ENCODE measurements at regions not wholly inside any gene's neighbourhood (a gene's known extent, or its start where the extent isn't known, plus 50 kb on each side); places are given as distances from the start of the nearest gene placed in this dataset.
A peak's percentile ranks its signal among the peaks of the same experiment; 100 is the strongest.

- no peak for DNase-seq
- no peak overlapping the region for H3K27ac ChIP-seq
- no peaks in the 10 kb centered on the region for H3K36me3 ChIP-seq
- no peaks in the 10 kb centered on the region for H3K27me3 ChIP-seq
- H3K9me3 ChIP-seq, result no peaks in the 10 kb centered on the region
- no peaks in the 10 kb centered on the region for H3K4me1 ChIP-seq
- TF ChIP-seq CTCF (IDR thresholded peaks at IDR 0.05), result no peak
- TF ChIP-seq POLR2A (IDR thresholded peaks at IDR 0.05), result no peak
- ATAC-seq, result no peak
- WGBS (ENCODE audit: insufficient coverage, low coverage, low lambda C conversion rate, missing lambda C conversion rate), result 100% methylated on average over 1 of the region's 1 CpG
- intact Hi-C loops (cut with DNase I), result no loop called here
- H3K4me3 ChIP-seq, result no peak overlapping the region
These were observed 699.5 kb downstream of the CETN3 start for GRCh38 chr5:89710006-89710405.

GRCh38 chr5:89707891-89708290 lies 701.7 kb downstream of the CETN3 start:
- no peaks in the 10 kb centered on the region for H3K36me3 ChIP-seq
- peak in 1 of 4 donors; percentile 36 for ATAC-seq
- intact Hi-C loops (cut with DNase I), result no loop called here
- no peak overlapping the region for H3K27ac ChIP-seq
- TF ChIP-seq POLR2A (IDR thresholded peaks at IDR 0.05) (no peak), CTCF (IDR thresholded peaks at IDR 0.05) (no peak)
- H3K9me3 ChIP-seq, result no peaks in the 10 kb centered on the region
- no peak for DNase-seq
- H3K27me3 ChIP-seq, result no peaks in the 10 kb centered on the region
- H3K4me1 ChIP-seq, result no peaks in the 10 kb centered on the region
- WGBS (ENCODE audit: insufficient coverage, low coverage, low lambda C conversion rate, missing lambda C conversion rate), result 38% methylated on average over 2 of the region's 2 CpGs
- no peak overlapping the region for H3K4me3 ChIP-seq

- ATAC-seq (no peak), DNase-seq (no peak)
- Histone ChIP-seq H3K36me3 (no peaks in the 10 kb centered on the region), H3K4me1 (no peaks in the 10 kb centered on the region), H3K4me3 (no peak overlapping the region), H3K27ac (no peak overlapping the region), H3K27me3 (no peaks in the 10 kb centered on the region), H3K9me3 (no peaks in the 10 kb centered on the region)
- intact Hi-C loops (cut with DNase I), result no loop called here
- WGBS (ENCODE audit: insufficient coverage, low coverage, low lambda C conversion rate, missing lambda C conversion rate), result 69% methylated on average over 1 of the region's 1 CpG
- TF ChIP-seq CTCF (IDR thresholded peaks at IDR 0.05) (no peak), POLR2A (IDR thresholded peaks at IDR 0.05) (no peak)
These were observed 702.8 kb downstream of the CETN3 start for GRCh38 chr5:89706731-89707130.

- Histone ChIP-seq H3K27me3 (no peaks in the 10 kb centered on the region), H3K36me3 (no peaks in the 10 kb centered on the region), H3K4me3 (no peak overlapping the region), H3K4me1 (no peaks in the 10 kb centered on the region), H3K9me3 (no peaks in the 10 kb centered on the region), H3K27ac (no peak overlapping the region)
- intact Hi-C loops (cut with DNase I), result no loop called here
- TF ChIP-seq CTCF (IDR thresholded peaks at IDR 0.05), result no peak
- no peak for TF ChIP-seq POLR2A (IDR thresholded peaks at IDR 0.05)
- ATAC-seq (no peak), DNase-seq (no peak)
These were observed 705.7 kb downstream of the CETN3 start for GRCh38 chr5:89703817-89704216.

- TF ChIP-seq POLR2A (IDR thresholded peaks at IDR 0.05) (no peak), CTCF (IDR thresholded peaks at IDR 0.05) (no peak)
- H3K4me3 ChIP-seq, result no peak overlapping the region
- intact Hi-C loops (cut with DNase I), result no loop called here
- no peaks in the 10 kb centered on the region for H3K27me3 ChIP-seq
- no peaks in the 10 kb centered on the region for H3K36me3 ChIP-seq
- H3K9me3 ChIP-seq, result no peaks in the 10 kb centered on the region
- no peak overlapping the region for H3K27ac ChIP-seq
- no peaks in the 10 kb centered on the region for H3K4me1 ChIP-seq
- ATAC-seq (no peak), DNase-seq (no peak)
- WGBS (ENCODE audit: insufficient coverage, low coverage, low lambda C conversion rate, missing lambda C conversion rate), result 70% methylated on average over 2 of the region's 2 CpGs
These were observed 711.5 kb downstream of the CETN3 start for GRCh38 chr5:89698028-89698427.
